Hematopoietic multipotent progenitor cell treated with erythropoietin and hydrocortisone succinate and interleukin-3 and kit ligand, for 8 days (in vitro differentiated cells): ENCODE measurements at regions not wholly inside any gene's neighbourhood (a gene's known extent, or its start where the extent isn't known, plus 50 kb on each side); places are given as distances from the start of the nearest gene placed in this dataset.
"Not testable (repeated sequence)": the region's sequence is repeated elsewhere in the genome, so short reads cannot be mapped to it uniquely, and the experiment has no call there.

Source experiments
- DNase-seq: peaks from one replicate; pipeline ENCODE4 v3.0.0-alpha.2; 2015

- DNase-seq: no peak
Observed at GRCh38 chr3:146382386-146382785, 87.0 kb downstream of the PLSCR2 start.

GRCh38 chr3:146380046-146380445 is 89.3 kb downstream of the PLSCR2 start:
- no peak for DNase-seq

GRCh38 chr3:146375219-146375618 is 94.1 kb downstream of the PLSCR2 start:
- DNase-seq: no peak

- DNase-seq: no peak
Observed at GRCh38 chr3:146374146-146374545, 95.2 kb downstream of the PLSCR2 start.

GRCh38 chr3:146371902-146372301 is 97.5 kb downstream of the PLSCR2 start:
- no peak for DNase-seq

- no peak for DNase-seq
Observed at GRCh38 chr3:146368882-146369523, 100.4 kb downstream of the PLSCR2 start.

GRCh38 chr3:146359841-146360240 is 108.9 kb upstream of the PLSCR4 start:
- DNase-seq: no peak

- DNase-seq: not testable (repeated sequence)
Observed at GRCh38 chr3:146354421-146354820, 103.5 kb upstream of the PLSCR4 start.

GRCh38 chr3:146350852-146351251 is 99.9 kb upstream of the PLSCR4 start:
- DNase-seq: no peak

- DNase-seq: no peak
Observed at GRCh38 chr3:146345900-146346299, 95.0 kb upstream of the PLSCR4 start.

- no peak for DNase-seq
Observed at GRCh38 chr3:146343551-146343950, 92.6 kb upstream of the PLSCR4 start.

- no peak for DNase-seq
Observed at GRCh38 chr3:146342989-146343388, 92.1 kb upstream of the PLSCR4 start.

- no peak for DNase-seq
Observed at GRCh38 chr3:146339349-146339748, 88.4 kb upstream of the PLSCR4 start.

- no peak for DNase-seq
Observed at GRCh38 chr3:146337991-146338390, 87.1 kb upstream of the PLSCR4 start.

GRCh38 chr3:146335386-146335785 is 84.5 kb upstream of the PLSCR4 start:
- DNase-seq: no peak

GRCh38 chr3:146334151-146334550 is 83.2 kb upstream of the PLSCR4 start:
- DNase-seq: no peak

GRCh38 chr3:146331967-146332366 is 81.1 kb upstream of the PLSCR4 start:
- DNase-seq: no peak

GRCh38 chr3:146326875-146327543 is 76.1 kb upstream of the PLSCR4 start:
- DNase-seq: peak; percentile 64

- DNase-seq: no peak
Observed at GRCh38 chr3:146325170-146325569, 74.3 kb upstream of the PLSCR4 start.

- no peak for DNase-seq
Observed at GRCh38 chr3:146322216-146322817, 71.4 kb upstream of the PLSCR4 start.

- DNase-seq: no peak
Observed at GRCh38 chr3:146314871-146315270, 64.0 kb upstream of the PLSCR4 start.

GRCh38 chr3:146313746-146314111 is 62.8 kb upstream of the PLSCR4 start:
- no peak for DNase-seq

- DNase-seq: no peak
Observed at GRCh38 chr3:146313031-146313745, 62.3 kb upstream of the PLSCR4 start.

- no peak for DNase-seq
Observed at GRCh38 chr3:146308682-146309081, 57.8 kb upstream of the PLSCR4 start.
